H1 (cell line): ENCODE measurements at regions not wholly inside any gene's neighbourhood (a gene's known extent, or its start where the extent isn't known, plus 50 kb on each side); places are given as distances from the start of the nearest gene placed in this dataset.

Source experiments
- EGR1 ChIP-seq: IDR thresholded peaks from 2 replicates; pipeline ENCODE4 v1.6.1; 2011; ENCODE audit warnings: low read depth, low read length, borderline replicate concordance
- EP300 ChIP-seq, 2 experiments: IDR thresholded peaks; 1 replicate in 1 of 2; 2 replicates in 1 of 2; pipeline ENCODE4 v1.6.1; 2011 to 2012; ENCODE audit warnings: low read depth in 2 of 2, low read length in 2 of 2, mild to moderate bottlenecking in 2 of 2, borderline replicate concordance in 1 of 2, inconsistent platforms in 1 of 2, moderate library complexity in 1 of 2
- FOSL1 ChIP-seq: IDR thresholded peaks from 2 replicates; pipeline ENCODE4 v1.6.1; 2011; ENCODE audit warnings: mild to moderate bottlenecking, low read depth, low read length, moderate library complexity; ENCODE audit not compliant: insufficient read depth
- JUND ChIP-seq: IDR thresholded peaks from 2 replicates; pipeline ENCODE4 v1.6.1; 2011; ENCODE audit warnings: mild to moderate bottlenecking, improper control_type of control experiment, low read length
- RAD21 ChIP-seq, 2 experiments: IDR thresholded peaks in 1 of 2; conservative IDR thresholded peaks in 1 of 2; 2 replicates each; pipeline ENCODE4 v1.6.1; 2011; ENCODE audit warnings: low read depth in 2 of 2, low read length in 2 of 2, improper control_type of control experiment in 1 of 2, inconsistent platforms in 1 of 2, mild to moderate bottlenecking in 1 of 2, moderate library complexity in 1 of 2
- RXRA ChIP-seq: IDR thresholded peaks from 2 replicates; pipeline ENCODE4 v1.6.1; 2011; ENCODE audit warnings: low read depth, mild to moderate bottlenecking, low read length, moderate library complexity; ENCODE audit not compliant: insufficient read depth
- TF ChIP-seq, protein P1 (sequence below): fragments of 300-600 bp; sonication (generic); IDR thresholded peaks from 2 replicates; pipeline ENCODE4 v1.7.1; 2012; ENCODE audit warnings: low read length, moderate library complexity, mild to moderate bottlenecking, inconsistent platforms; ENCODE audit not compliant: insufficient replicate concordance
- TF ChIP-seq, protein P2 (sequence below): IDR thresholded peaks from 2 replicates; pipeline ENCODE4 v1.6.1; 2012; ENCODE audit warnings: inconsistent platforms

DNA sequence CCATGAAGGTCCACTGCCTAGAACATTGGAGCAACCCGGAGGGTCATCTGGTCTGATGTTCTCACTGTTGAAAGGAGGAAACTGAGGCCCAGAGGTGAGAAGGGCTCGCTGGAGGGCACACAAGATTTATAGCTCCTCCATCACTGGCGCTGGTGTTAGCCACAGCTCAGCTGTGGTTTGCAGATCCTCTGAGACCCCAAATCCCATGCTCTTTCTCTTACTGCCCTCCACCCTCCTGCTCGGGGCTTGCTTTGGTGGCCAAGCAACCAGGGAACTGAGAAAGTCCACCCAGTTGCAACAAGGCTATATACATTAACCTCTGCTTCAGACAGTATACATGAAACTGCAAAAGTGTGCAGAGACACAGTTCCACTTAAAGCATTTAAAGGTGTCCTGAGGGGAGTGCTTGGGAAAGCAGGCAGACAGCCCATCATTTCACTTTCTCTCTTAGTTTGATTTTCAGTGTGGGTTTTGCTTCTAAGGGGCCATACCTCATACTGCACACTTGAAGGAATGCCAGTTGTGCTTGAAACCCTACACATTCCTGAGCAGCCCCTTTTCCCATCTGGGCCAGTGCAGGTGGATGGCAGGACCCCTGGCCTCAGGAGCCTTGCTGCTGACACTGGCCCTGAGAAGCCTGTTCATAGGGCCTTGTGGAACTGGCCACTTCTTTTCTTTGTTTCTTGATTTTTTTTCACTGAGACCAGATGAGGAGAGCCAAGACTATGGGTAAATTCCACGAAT is 347.6 kb downstream of the CDC5L start (continued):
- TF ChIP-seq EGR1 (no peak), EP300 (IDR thresholded peaks at IDR 0.05; ENCODE audit: borderline replicate concordance in 1 of 2, low read depth in 2 of 2, low read length in 2 of 2) (no peak), RXRA (no peak), FOSL1 (no peak), JUND (no peak), RAD21 (IDR thresholded peaks at IDR 0.05 in 1 of 2, conservative IDR thresholded peaks at IDR 0.05 in 1 of 2; ENCODE audit: low read depth in 2 of 2, low read length in 2 of 2) (no peak)
- TF ChIP-seq, protein P1, sequence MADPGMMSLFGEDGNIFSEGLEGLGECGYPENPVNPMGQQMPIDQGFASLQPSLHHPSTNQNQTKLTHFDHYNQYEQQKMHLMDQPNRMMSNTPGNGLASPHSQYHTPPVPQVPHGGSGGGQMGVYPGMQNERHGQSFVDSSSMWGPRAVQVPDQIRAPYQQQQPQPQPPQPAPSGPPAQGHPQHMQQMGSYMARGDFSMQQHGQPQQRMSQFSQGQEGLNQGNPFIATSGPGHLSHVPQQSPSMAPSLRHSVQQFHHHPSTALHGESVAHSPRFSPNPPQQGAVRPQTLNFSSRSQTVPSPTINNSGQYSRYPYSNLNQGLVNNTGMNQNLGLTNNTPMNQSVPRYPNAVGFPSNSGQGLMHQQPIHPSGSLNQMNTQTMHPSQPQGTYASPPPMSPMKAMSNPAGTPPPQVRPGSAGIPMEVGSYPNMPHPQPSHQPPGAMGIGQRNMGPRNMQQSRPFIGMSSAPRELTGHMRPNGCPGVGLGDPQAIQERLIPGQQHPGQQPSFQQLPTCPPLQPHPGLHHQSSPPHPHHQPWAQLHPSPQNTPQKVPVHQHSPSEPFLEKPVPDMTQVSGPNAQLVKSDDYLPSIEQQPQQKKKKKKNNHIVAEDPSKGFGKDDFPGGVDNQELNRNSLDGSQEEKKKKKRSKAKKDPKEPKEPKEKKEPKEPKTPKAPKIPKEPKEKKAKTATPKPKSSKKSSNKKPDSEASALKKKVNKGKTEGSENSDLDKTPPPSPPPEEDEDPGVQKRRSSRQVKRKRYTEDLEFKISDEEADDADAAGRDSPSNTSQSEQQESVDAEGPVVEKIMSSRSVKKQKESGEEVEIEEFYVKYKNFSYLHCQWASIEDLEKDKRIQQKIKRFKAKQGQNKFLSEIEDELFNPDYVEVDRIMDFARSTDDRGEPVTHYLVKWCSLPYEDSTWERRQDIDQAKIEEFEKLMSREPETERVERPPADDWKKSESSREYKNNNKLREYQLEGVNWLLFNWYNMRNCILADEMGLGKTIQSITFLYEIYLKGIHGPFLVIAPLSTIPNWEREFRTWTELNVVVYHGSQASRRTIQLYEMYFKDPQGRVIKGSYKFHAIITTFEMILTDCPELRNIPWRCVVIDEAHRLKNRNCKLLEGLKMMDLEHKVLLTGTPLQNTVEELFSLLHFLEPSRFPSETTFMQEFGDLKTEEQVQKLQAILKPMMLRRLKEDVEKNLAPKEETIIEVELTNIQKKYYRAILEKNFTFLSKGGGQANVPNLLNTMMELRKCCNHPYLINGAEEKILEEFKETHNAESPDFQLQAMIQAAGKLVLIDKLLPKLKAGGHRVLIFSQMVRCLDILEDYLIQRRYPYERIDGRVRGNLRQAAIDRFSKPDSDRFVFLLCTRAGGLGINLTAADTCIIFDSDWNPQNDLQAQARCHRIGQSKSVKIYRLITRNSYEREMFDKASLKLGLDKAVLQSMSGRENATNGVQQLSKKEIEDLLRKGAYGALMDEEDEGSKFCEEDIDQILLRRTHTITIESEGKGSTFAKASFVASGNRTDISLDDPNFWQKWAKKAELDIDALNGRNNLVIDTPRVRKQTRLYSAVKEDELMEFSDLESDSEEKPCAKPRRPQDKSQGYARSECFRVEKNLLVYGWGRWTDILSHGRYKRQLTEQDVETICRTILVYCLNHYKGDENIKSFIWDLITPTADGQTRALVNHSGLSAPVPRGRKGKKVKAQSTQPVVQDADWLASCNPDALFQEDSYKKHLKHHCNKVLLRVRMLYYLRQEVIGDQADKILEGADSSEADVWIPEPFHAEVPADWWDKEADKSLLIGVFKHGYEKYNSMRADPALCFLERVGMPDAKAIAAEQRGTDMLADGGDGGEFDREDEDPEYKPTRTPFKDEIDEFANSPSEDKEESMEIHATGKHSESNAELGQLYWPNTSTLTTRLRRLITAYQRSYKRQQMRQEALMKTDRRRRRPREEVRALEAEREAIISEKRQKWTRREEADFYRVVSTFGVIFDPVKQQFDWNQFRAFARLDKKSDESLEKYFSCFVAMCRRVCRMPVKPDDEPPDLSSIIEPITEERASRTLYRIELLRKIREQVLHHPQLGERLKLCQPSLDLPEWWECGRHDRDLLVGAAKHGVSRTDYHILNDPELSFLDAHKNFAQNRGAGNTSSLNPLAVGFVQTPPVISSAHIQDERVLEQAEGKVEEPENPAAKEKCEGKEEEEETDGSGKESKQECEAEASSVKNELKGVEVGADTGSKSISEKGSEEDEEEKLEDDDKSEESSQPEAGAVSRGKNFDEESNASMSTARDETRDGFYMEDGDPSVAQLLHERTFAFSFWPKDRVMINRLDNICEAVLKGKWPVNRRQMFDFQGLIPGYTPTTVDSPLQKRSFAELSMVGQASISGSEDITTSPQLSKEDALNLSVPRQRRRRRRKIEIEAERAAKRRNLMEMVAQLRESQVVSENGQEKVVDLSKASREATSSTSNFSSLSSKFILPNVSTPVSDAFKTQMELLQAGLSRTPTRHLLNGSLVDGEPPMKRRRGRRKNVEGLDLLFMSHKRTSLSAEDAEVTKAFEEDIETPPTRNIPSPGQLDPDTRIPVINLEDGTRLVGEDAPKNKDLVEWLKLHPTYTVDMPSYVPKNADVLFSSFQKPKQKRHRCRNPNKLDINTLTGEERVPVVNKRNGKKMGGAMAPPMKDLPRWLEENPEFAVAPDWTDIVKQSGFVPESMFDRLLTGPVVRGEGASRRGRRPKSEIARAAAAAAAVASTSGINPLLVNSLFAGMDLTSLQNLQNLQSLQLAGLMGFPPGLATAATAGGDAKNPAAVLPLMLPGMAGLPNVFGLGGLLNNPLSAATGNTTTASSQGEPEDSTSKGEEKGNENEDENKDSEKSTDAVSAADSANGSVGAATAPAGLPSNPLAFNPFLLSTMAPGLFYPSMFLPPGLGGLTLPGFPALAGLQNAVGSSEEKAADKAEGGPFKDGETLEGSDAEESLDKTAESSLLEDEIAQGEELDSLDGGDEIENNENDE, result no peak
- TF ChIP-seq, protein P2, sequence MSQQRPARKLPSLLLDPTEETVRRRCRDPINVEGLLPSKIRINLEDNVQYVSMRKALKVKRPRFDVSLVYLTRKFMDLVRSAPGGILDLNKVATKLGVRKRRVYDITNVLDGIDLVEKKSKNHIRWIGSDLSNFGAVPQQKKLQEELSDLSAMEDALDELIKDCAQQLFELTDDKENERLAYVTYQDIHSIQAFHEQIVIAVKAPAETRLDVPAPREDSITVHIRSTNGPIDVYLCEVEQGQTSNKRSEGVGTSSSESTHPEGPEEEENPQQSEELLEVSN, result no peak
- TF ChIP-seq, all 59 proteins: peak for 0
